ENCODE measurements at regions not wholly inside any gene's neighbourhood (a gene's known extent, or its start where the extent isn't known, plus 50 kb on each side); places are given as distances from the start of the nearest gene placed in this dataset.
"Not testable (repeated sequence)": the region's sequence is repeated elsewhere in the genome, so short reads cannot be mapped to it uniquely, and the experiment has no call there.

GRCh38 chr6:168996356-168996625, 257.4 kb downstream of the THBS2 start:
- DNase-seq (ENCODE audit: low spot score) (no peak), ATAC-seq (ENCODE audit: low read depth) (no peak)
- H3K36me3 ChIP-seq (ENCODE audit: low read depth), result no peaks in the 10 kb centered on the region
- H3K27me3 ChIP-seq (ENCODE audit: insufficient read depth, poor library complexity, severe bottlenecking), result no peaks in the 10 kb centered on the region
- no peak overlapping the region for H3K4me3 ChIP-seq (ENCODE audit: severe bottlenecking)
- H3K9me3 ChIP-seq (ENCODE audit: severe bottlenecking), result no peaks in the 10 kb centered on the region
- H3K27ac ChIP-seq (ENCODE audit: poor library complexity, severe bottlenecking), result no peak overlapping the region
- no peak for TF ChIP-seq CTCF (IDR thresholded peaks at IDR 0.05; ENCODE audit: poor library complexity, severe bottlenecking)
- peaks cover 12% of the 10 kb centered on the region for H3K4me1 ChIP-seq (ENCODE audit: insufficient read depth, poor library complexity, severe bottlenecking)

- TF ChIP-seq CTCF (IDR thresholded peaks at IDR 0.05; ENCODE audit: poor library complexity, severe bottlenecking), result no peak
- H3K27ac ChIP-seq (ENCODE audit: poor library complexity, severe bottlenecking), result no peak overlapping the region
- peaks cover 12% of the 10 kb centered on the region for H3K4me1 ChIP-seq (ENCODE audit: insufficient read depth, poor library complexity, severe bottlenecking)
- DNase-seq (ENCODE audit: low spot score), result no peak
- no peaks in the 10 kb centered on the region for H3K9me3 ChIP-seq (ENCODE audit: severe bottlenecking)
- no peaks in the 10 kb centered on the region for H3K36me3 ChIP-seq (ENCODE audit: low read depth)
- no peaks in the 10 kb centered on the region for H3K27me3 ChIP-seq (ENCODE audit: insufficient read depth, poor library complexity, severe bottlenecking)
- no peak for ATAC-seq (ENCODE audit: low read depth)
- no peak overlapping the region for H3K4me3 ChIP-seq (ENCODE audit: severe bottlenecking)
Measured at GRCh38 chr6:168995526-168996355, 257.9 kb downstream of the THBS2 start.

GRCh38 chr6:168994956-168995355, 258.7 kb downstream of the THBS2 start:
- TF ChIP-seq CTCF (IDR thresholded peaks at IDR 0.05; ENCODE audit: poor library complexity, severe bottlenecking), result no peak
- H3K27ac ChIP-seq (ENCODE audit: poor library complexity, severe bottlenecking), result no peak overlapping the region
- H3K9me3 ChIP-seq (ENCODE audit: severe bottlenecking), result no peaks in the 10 kb centered on the region
- DNase-seq (ENCODE audit: low spot score), result no peak
- peaks cover 12% of the 10 kb centered on the region for H3K4me1 ChIP-seq (ENCODE audit: insufficient read depth, poor library complexity, severe bottlenecking)
- ATAC-seq (ENCODE audit: low read depth), result no peak
- H3K4me3 ChIP-seq (ENCODE audit: severe bottlenecking), result no peak overlapping the region
- H3K27me3 ChIP-seq (ENCODE audit: insufficient read depth, poor library complexity, severe bottlenecking), result no peaks in the 10 kb centered on the region
- H3K36me3 ChIP-seq (ENCODE audit: low read depth), result no peaks in the 10 kb centered on the region

GRCh38 chr6:168992446-168993144, 261.1 kb downstream of the THBS2 start:
- no peak for ATAC-seq (ENCODE audit: low read depth)
- Histone ChIP-seq H3K36me3 (ENCODE audit: low read depth) (no peaks in the 10 kb centered on the region), H3K9me3 (ENCODE audit: severe bottlenecking) (no peaks in the 10 kb centered on the region), H3K4me3 (ENCODE audit: severe bottlenecking) (no peak overlapping the region), H3K27me3 (ENCODE audit: insufficient read depth, poor library complexity, severe bottlenecking) (no peaks in the 10 kb centered on the region), H3K27ac (ENCODE audit: poor library complexity, severe bottlenecking) (no peak overlapping the region), H3K4me1 (ENCODE audit: insufficient read depth, poor library complexity, severe bottlenecking) (no peaks in the 10 kb centered on the region)
- no peak for DNase-seq (ENCODE audit: low spot score)
- TF ChIP-seq CTCF (IDR thresholded peaks at IDR 0.05; ENCODE audit: poor library complexity, severe bottlenecking), result no peak

GRCh38 chr6:168991695-168992094, 262.0 kb downstream of the THBS2 start:
- DNase-seq (ENCODE audit: low spot score); ATAC-seq (ENCODE audit: low read depth); H3K9me3 ChIP-seq (ENCODE audit: severe bottlenecking); H3K36me3 ChIP-seq (ENCODE audit: low read depth); H3K4me1 ChIP-seq (ENCODE audit: insufficient read depth, poor library complexity, severe bottlenecking); H3K27me3 ChIP-seq (ENCODE audit: insufficient read depth, poor library complexity, severe bottlenecking); H3K4me3 ChIP-seq (ENCODE audit: severe bottlenecking); H3K27ac ChIP-seq (ENCODE audit: poor library complexity, severe bottlenecking): not testable (repeated sequence)

All from RWPE2 (cell line).